GM06990 (cell line): ENCODE measurements at regions not wholly inside any gene's neighbourhood (a gene's known extent, or its start where the extent isn't known, plus 50 kb on each side); places are given as distances from the start of the nearest gene placed in this dataset.
A peak's percentile ranks its signal among the peaks of the same experiment; 100 is the strongest.

ENCODE experiments used
- DNase-seq: peaks from one replicate; pipeline ENCODE4 v3.0.0-alpha.2; 2011; ENCODE audit not compliant: insufficient read length; ENCODE audit errors: extremely low read depth
- H3K27me3 ChIP-seq: replicated peaks from 2 replicates; pipeline ENCODE4 v1.6.0; 2011; ENCODE audit warnings: low read length; ENCODE audit not compliant: control insufficient read depth, insufficient read depth
- H3K36me3 ChIP-seq: 2 replicates; pipeline ENCODE4 v1.5.1; 2011; ENCODE audit warnings: low read length; ENCODE audit not compliant: control insufficient read depth, insufficient read depth
- H3K4me3 ChIP-seq: replicated peaks from 2 replicates; pipeline ENCODE4 v1.5.1; 2011; ENCODE audit warnings: low read depth, mild to moderate bottlenecking, control low read depth, low read length
- CTCF ChIP-seq: IDR thresholded peaks from 2 replicates; pipeline ENCODE4 v1.5.1; 2011; ENCODE audit warnings: low read length, control low read depth, mild to moderate bottlenecking, inconsistent platforms; ENCODE audit not compliant: insufficient read depth, poor library complexity, severe bottlenecking

- TF ChIP-seq CTCF, result no peak
- Histone ChIP-seq H3K4me3 (no peak overlapping the region), H3K27me3 (no peaks in the 10 kb centered on the region)
Measured at GRCh38 chr10:25713894-25714240, 220.2 kb upstream of the MYO3A start.

GRCh38 chr10:25724241-25724640, 209.8 kb upstream of the MYO3A start:
- DNase-seq, result no peak
- H3K27me3 ChIP-seq, result no peaks in the 10 kb centered on the region
- no peaks in the 10 kb centered on the region for H3K36me3 ChIP-seq
- no peak overlapping the region for H3K4me3 ChIP-seq
- no peak for TF ChIP-seq CTCF

More at GRCh38 chr10:25713894-25714240, 220.2 kb upstream of the MYO3A start:
- no peak for DNase-seq
- H3K36me3 ChIP-seq, result no peaks in the 10 kb centered on the region

DNA sequence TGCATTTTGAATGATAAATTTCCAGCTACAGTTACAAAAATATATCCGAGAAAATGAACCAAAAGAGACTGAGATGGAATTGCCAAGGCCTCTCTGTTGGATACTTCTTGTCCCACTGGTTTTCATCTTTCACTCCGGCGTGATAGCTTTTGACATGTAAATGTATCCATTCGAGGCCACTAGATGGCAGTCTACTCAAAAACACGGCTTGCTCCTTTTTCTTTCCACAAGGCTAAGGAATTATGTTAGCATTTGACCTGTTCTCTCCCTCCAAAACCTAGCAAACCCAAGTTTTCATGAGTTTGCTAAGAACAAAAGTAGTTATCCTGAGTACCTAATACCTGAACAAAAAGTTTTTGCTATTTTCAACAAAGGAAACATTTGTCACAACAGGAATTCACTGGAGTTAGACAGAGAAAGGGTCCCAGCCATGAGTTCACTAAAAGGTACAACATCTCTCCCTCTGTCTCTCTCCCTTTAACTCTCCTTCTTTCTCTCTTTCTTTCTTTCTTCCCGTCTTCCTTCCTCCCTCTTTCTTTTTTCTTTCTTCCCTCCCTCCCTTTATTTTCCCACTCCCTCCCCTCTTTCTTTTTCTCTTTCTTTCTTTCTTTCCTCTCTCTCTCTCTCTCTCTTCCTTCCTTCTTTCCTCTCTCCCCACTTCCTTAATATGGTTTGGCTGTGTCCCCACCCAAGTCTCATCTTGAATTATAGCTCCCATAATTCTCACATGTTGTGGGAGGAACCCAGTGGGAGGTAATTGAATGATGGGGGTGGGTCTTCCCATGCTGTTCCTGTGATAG, 207.9 kb upstream of the MYO3A start:
- DNase-seq, result no peak
- H3K27me3 ChIP-seq, result no peaks in the 10 kb centered on the region
- H3K4me3 ChIP-seq, result no peak overlapping the region
- peak; percentile 71 for TF ChIP-seq CTCF
- no peaks in the 10 kb centered on the region for H3K36me3 ChIP-seq

GRCh38 chr10:25738776-25739175, 195.3 kb upstream of the MYO3A start:
- Histone ChIP-seq H3K4me3 (no peak overlapping the region), H3K27me3 (no peaks in the 10 kb centered on the region), H3K36me3 (no peaks in the 10 kb centered on the region)
- TF ChIP-seq CTCF, result no peak
- no peak for DNase-seq

- no peaks in the 10 kb centered on the region for H3K36me3 ChIP-seq
- no peak for TF ChIP-seq CTCF
- no peak overlapping the region for H3K4me3 ChIP-seq
- H3K27me3 ChIP-seq, result no peaks in the 10 kb centered on the region
- DNase-seq, result no peak
Measured at GRCh38 chr10:25743832-25744231, 190.2 kb upstream of the MYO3A start.

DNA sequence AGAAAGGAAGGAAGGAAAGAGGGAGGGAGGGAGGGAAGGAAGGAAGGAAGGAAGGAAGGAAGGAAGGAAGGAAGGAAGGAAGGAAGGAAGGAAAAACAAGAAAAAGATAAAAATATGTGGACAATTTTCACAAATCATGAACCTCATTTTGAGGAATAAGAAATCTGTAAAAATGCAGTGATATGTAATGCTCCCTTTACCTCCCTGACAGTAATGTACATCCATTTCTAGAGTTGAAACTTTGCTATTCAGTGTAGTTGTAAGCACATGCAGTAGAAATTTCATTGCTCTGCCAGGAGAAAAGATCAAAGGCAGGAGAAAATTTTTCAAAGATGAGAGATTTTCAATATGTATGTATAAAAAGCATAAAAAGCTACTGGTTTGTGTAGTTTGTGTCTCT, 189.5 kb upstream of the MYO3A start:
- Histone ChIP-seq H3K36me3 (no peaks in the 10 kb centered on the region), H3K4me3 (no peak overlapping the region), H3K27me3 (no peaks in the 10 kb centered on the region)
- TF ChIP-seq CTCF, result no peak
- no peak for DNase-seq
